ENCODE measurements at regions not wholly inside any gene's neighbourhood (a gene's known extent, or its start where the extent isn't known, plus 50 kb on each side); places are given as distances from the start of the nearest gene placed in this dataset.

DNA sequence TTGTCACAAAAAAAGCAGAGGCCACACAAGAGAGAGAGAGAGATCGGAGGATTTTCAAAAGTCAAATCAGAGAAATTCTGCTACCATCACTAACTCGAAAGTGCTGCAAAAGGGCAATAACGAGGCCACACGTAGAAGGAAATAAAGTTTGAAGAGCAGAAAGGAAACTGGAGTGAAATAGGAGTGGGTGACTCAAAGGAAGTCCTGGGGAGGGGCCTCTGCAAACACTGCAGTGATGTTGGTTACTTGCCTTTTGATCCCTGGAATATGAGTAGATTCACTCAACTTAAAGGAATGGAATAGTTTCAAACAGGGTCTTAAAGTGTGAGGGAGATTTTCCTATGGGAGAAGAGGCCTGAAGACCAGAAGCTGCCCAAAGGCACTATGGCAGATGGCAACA lies 663.4 kb upstream of the LCORL start:
- TF ChIP-seq, protein P1, sequence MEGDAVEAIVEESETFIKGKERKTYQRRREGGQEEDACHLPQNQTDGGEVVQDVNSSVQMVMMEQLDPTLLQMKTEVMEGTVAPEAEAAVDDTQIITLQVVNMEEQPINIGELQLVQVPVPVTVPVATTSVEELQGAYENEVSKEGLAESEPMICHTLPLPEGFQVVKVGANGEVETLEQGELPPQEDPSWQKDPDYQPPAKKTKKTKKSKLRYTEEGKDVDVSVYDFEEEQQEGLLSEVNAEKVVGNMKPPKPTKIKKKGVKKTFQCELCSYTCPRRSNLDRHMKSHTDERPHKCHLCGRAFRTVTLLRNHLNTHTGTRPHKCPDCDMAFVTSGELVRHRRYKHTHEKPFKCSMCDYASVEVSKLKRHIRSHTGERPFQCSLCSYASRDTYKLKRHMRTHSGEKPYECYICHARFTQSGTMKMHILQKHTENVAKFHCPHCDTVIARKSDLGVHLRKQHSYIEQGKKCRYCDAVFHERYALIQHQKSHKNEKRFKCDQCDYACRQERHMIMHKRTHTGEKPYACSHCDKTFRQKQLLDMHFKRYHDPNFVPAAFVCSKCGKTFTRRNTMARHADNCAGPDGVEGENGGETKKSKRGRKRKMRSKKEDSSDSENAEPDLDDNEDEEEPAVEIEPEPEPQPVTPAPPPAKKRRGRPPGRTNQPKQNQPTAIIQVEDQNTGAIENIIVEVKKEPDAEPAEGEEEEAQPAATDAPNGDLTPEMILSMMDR (conservative IDR thresholded peaks at IDR 0.05; ENCODE audit: low read depth, low read length), result no peak
- no peak for TF ChIP-seq EZH2 (IDR thresholded peaks at IDR 0.05; ENCODE audit: borderline replicate concordance, low read depth, low read length, poor library complexity, severe bottlenecking)
